Thyroid gland (tissue), 4 donors: ENCODE measurements at regions not wholly inside any gene's neighbourhood (a gene's known extent, or its start where the extent isn't known, plus 50 kb on each side); places are given as distances from the start of the nearest gene placed in this dataset.

ENCODE experiments used
- CTCF ChIP-seq, 6 experiments: fragments of 200-600 bp in 3 of 6; fragments of 450-650 bp in 3 of 6; sonication (generic) in 3 of 6; IDR thresholded peaks; one replicate each; pipeline ENCODE4 v1.5.1; 2016 to 2019; ENCODE audit warnings: antibody characterized with exemption in 6 of 6, mild to moderate bottlenecking in 2 of 6, inconsistent platforms in 1 of 6, moderate library complexity in 1 of 6
- POLR2A ChIP-seq, 2 donors: fragments of 450-650 bp; IDR thresholded peaks; one replicate each; pipeline ENCODE4 v1.6.1; 2017; ENCODE audit warnings: antibody characterized with exemption in 2 of 2, mild to moderate bottlenecking in 2 of 2, moderate library complexity in 1 of 2

GRCh38 chr6:170076466-170077165 lies 214.3 kb downstream of the DLL1 start:
- TF ChIP-seq CTCF (IDR thresholded peaks at IDR 0.05) (no peak), POLR2A (IDR thresholded peaks at IDR 0.05) (no peak)
